ENCODE measurements at regions not wholly inside any gene's neighbourhood (a gene's known extent, or its start where the extent isn't known, plus 50 kb on each side); places are given as distances from the start of the nearest gene placed in this dataset.

DNA sequence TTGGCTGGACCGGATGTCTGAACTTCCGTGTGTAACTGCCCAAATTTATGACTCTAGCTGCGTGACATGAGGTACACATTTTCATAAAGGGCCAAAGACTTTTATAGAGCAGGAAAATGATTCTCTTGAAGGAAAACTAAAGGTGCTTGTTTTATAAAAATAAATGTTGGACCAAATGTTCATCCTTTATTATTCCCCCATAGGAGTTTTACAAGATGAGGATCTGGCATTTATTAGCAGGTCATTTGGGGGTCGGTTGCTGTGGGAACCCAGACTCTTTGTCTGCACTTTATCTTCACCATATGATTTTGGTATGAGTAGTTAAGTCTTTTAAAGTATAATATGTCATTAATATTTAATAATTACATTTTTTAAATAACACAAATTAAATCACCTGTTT, 571.2 kb downstream of the EFNA5 start:
- H2AFZ ChIP-seq (ENCODE audit: low read depth, low read length), result no peak overlapping the region
- dilution Hi-C loops (cut with MboI; ENCODE audit: extremely low pct_ligation_motif_present, low sequenced_read_pairs) (no loop called here), intact Hi-C loops (cut with micrococcal nuclease) (no loop called here)
- ChIA-PET POLR2A (no interaction called here), CTCF (no interaction called here)
- no peak overlapping the region for H3K9ac ChIP-seq (replicated peaks; ENCODE audit: extremely low read depth, insufficient read depth, low read length)
- BruUV-seq (replicated peaks), result no TSS peak
- H3K4me1 ChIP-seq (ENCODE audit: control insufficient read depth, extremely low read depth, insufficient read depth, low read length), result no peaks in the 10 kb centered on the region
- no peaks in the 10 kb centered on the region for H3K27me3 ChIP-seq (ENCODE audit: control insufficient read depth in 2 of 2, insufficient read depth in 2 of 2, low read length in 2 of 2)
- FAIRE-seq (no peak), DNase-seq (ENCODE audit: low read depth, low spot score) (no peak)
- no peaks in the 10 kb centered on the region for H3K36me3 ChIP-seq (ENCODE audit: control insufficient read depth in 2 of 2, extremely low read depth in 1 of 2, insufficient read depth in 2 of 2, low read length in 2 of 2)
- H3K9me1 ChIP-seq (replicated peaks; ENCODE audit: control insufficient read depth, extremely low read depth, insufficient read depth, low read length), result peaks cover 3% of the 10 kb centered on the region
- H3K9me3 ChIP-seq (replicated peaks; ENCODE audit: control insufficient read depth, insufficient read depth, low read length), result no peaks in the 10 kb centered on the region
- no peak overlapping the region for H3K27ac ChIP-seq (ENCODE audit: insufficient read depth, low read depth, low read length)
- H3K4me2 ChIP-seq (ENCODE audit: insufficient read depth, low read length), result no peak overlapping the region
- no peaks in the 10 kb centered on the region for H3K79me2 ChIP-seq (ENCODE audit: control insufficient read depth, insufficient read depth, low read length)
- no peak for TF ChIP-seq JUN (IDR thresholded peaks at IDR 0.05; ENCODE audit: borderline replicate concordance, insufficient read depth, insufficient read length, low read depth)
- TF ChIP-seq EZH2 (IDR thresholded peaks at IDR 0.05; ENCODE audit: borderline replicate concordance, low read depth, low read length, severe bottlenecking), result no peak
- TF ChIP-seq GATA2 (IDR thresholded peaks at IDR 0.05; ENCODE audit: insufficient read depth, insufficient read length, low read depth, low read length), result no peak
- TF ChIP-seq POLR2A (IDR thresholded peaks at IDR 0.05; ENCODE audit: low read depth, low read length), result no peak
- no peak for TF ChIP-seq POLR2AphosphoS5 (IDR thresholded peaks at IDR 0.05; ENCODE audit: insufficient read depth, low read depth, low read length)
- no peak for TF ChIP-seq FOS (IDR thresholded peaks at IDR 0.05; ENCODE audit: borderline replicate concordance, insufficient read depth, low read length)
- TF ChIP-seq, protein P1, sequence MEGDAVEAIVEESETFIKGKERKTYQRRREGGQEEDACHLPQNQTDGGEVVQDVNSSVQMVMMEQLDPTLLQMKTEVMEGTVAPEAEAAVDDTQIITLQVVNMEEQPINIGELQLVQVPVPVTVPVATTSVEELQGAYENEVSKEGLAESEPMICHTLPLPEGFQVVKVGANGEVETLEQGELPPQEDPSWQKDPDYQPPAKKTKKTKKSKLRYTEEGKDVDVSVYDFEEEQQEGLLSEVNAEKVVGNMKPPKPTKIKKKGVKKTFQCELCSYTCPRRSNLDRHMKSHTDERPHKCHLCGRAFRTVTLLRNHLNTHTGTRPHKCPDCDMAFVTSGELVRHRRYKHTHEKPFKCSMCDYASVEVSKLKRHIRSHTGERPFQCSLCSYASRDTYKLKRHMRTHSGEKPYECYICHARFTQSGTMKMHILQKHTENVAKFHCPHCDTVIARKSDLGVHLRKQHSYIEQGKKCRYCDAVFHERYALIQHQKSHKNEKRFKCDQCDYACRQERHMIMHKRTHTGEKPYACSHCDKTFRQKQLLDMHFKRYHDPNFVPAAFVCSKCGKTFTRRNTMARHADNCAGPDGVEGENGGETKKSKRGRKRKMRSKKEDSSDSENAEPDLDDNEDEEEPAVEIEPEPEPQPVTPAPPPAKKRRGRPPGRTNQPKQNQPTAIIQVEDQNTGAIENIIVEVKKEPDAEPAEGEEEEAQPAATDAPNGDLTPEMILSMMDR (IDR thresholded peaks at IDR 0.05; ENCODE audit: extremely low read depth in 1 of 2, insufficient read depth in 1 of 2, low read depth in 1 of 2, low read length in 2 of 2), result no peak
- TF ChIP-seq, protein P2, sequence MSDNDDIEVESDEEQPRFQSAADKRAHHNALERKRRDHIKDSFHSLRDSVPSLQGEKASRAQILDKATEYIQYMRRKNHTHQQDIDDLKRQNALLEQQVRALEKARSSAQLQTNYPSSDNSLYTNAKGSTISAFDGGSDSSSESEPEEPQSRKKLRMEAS (IDR thresholded peaks at IDR 0.05; ENCODE audit: insufficient read depth, insufficient read length), result no peak
- TF ChIP-seq MYC (IDR thresholded peaks at IDR 0.05; ENCODE audit: low read depth, low read length), result no peak
- no peak overlapping the region for H3K4me3 ChIP-seq (replicated peaks in 1 of 3; ENCODE audit: insufficient read depth in 1 of 3, low read depth in 1 of 3, low read length in 3 of 3)
- H4K20me1 ChIP-seq (replicated peaks; ENCODE audit: control insufficient read depth, extremely low read depth, insufficient read depth, low read length), result no peaks in the 10 kb centered on the region

Data from endothelial cell of umbilical vein (primary cell).